ENCODE measurements at regions not wholly inside any gene's neighbourhood (a gene's known extent, or its start where the extent isn't known, plus 50 kb on each side); places are given as distances from the start of the nearest gene placed in this dataset.

DNA sequence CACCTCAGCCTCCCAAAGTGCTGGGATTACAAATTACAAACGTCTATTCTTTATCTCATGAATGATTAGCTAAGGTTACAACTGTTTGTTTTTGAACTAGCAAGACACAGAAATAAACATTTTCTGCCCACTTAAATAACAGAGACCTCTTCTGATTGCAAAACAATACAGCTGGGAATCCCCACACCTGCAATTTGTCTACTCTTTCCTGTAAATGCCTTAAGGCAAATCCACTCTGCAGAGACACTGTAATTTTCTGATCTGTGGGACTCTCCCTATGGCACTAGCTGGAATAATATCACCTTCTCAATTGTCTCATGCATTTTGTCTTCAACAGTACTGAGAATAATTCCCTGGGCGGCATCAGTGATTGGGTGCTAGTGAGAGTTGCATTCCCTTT lies 149.3 kb upstream of the FAM3C start:
- no peak for TF ChIP-seq EZH2 (IDR thresholded peaks at IDR 0.05)
- no peak for TF ChIP-seq POLR2AphosphoS5 (IDR thresholded peaks at IDR 0.05; ENCODE audit: borderline replicate concordance, low read depth, low read length)
- no peak for TF ChIP-seq FOXP2 (optimal IDR thresholded peaks at IDR 0.05; ENCODE audit: control extremely low read depth, extremely low read length, insufficient read depth)

Measured in SK-N-MC (cell line).